Lower lobe of right lung (tissue), 2 donors: ENCODE measurements at regions not wholly inside any gene's neighbourhood (a gene's known extent, or its start where the extent isn't known, plus 50 kb on each side); places are given as distances from the start of the nearest gene placed in this dataset.

Source experiments
- ATAC-seq, 2 donors: fragments of 200-7000 bp; cut with Tn5 transposase; one replicate each; pipeline ENCODE4 v1.9.1; 2020 to 2022; ENCODE audit warnings: mild to moderate bottlenecking in 2 of 2, moderate library complexity in 2 of 2
- DNase-seq: peaks from one replicate; pipeline ENCODE4 v3.0.0-alpha.2; 2020
- H3K27ac ChIP-seq: fragments of 200-600 bp; one replicate; pipeline ENCODE4 v1.8.0; 2022
- H3K27me3 ChIP-seq: fragments of 200-600 bp; one replicate; pipeline ENCODE4 v1.8.0; 2022; ENCODE audit warnings: low read depth
- H3K36me3 ChIP-seq: fragments of 200-600 bp; one replicate; pipeline ENCODE4 v1.8.0; 2022; ENCODE audit warnings: mild to moderate bottlenecking
- H3K4me1 ChIP-seq: fragments of 200-600 bp; one replicate; pipeline ENCODE4 v1.8.0; 2022
- H3K4me3 ChIP-seq: fragments of 200-600 bp; one replicate; pipeline ENCODE4 v1.8.0; 2022; ENCODE audit warnings: mild to moderate bottlenecking
- H3K9me3 ChIP-seq: fragments of 200-600 bp; one replicate; pipeline ENCODE4 v1.8.0; 2022
- CTCF ChIP-seq: fragments of 200-600 bp; IDR thresholded peaks from one replicate; pipeline ENCODE4 v1.8.0; 2022; ENCODE audit warnings: antibody characterized with exemption, mild to moderate bottlenecking
- intact Hi-C: fragments of 100-400 bp; cut with DNase I; formaldehyde crosslinking; loops from one replicate; pipeline ENCODE4 v1.11.0; 2022
- donor health status: DM: no; HTN: yes; CAD: no; lungs with severe emphysema.

- no peak overlapping the region for H3K4me3 ChIP-seq
- no peak for TF ChIP-seq CTCF
- H3K9me3 ChIP-seq: no peaks in the 10 kb centered on the region
- no peaks in the 10 kb centered on the region for H3K36me3 ChIP-seq
- ATAC-seq: no peak
- peaks cover 6% of the 10 kb centered on the region for H3K4me1 ChIP-seq
- no peak overlapping the region for H3K27ac ChIP-seq
- no peaks in the 10 kb centered on the region for H3K27me3 ChIP-seq
- DNase-seq: no peak
- intact Hi-C loops: no loop called here
Observed at GRCh38 chr5:143574236-143574635, 170.8 kb upstream of the NR3C1 start.

- no peaks in the 10 kb centered on the region for H3K27me3 ChIP-seq
- ATAC-seq (no peak), DNase-seq (no peak)
- no peaks in the 10 kb centered on the region for H3K36me3 ChIP-seq
- no peak for TF ChIP-seq CTCF
- H3K27ac ChIP-seq: no peak overlapping the region
- H3K4me3 ChIP-seq: no peak overlapping the region
- intact Hi-C loops: no loop called here
- no peaks in the 10 kb centered on the region for H3K9me3 ChIP-seq
- peaks cover 10% of the 10 kb centered on the region for H3K4me1 ChIP-seq
Observed at GRCh38 chr5:143573568-143574170, 170.2 kb upstream of the NR3C1 start.

GRCh38 chr5:143572671-143573070 lies 169.2 kb upstream of the NR3C1 start:
- no peak for TF ChIP-seq CTCF
- Histone ChIP-seq H3K36me3 (no peaks in the 10 kb centered on the region), H3K4me3 (no peak overlapping the region), H3K4me1 (peaks cover 10% of the 10 kb centered on the region), H3K9me3 (no peaks in the 10 kb centered on the region), H3K27ac (no peak overlapping the region), H3K27me3 (no peaks in the 10 kb centered on the region)
- intact Hi-C loops: no loop called here
- no peak for ATAC-seq
- no peak for DNase-seq

- ATAC-seq (no peak), DNase-seq (no peak)
- H3K9me3 ChIP-seq: no peaks in the 10 kb centered on the region
- intact Hi-C loops: no loop called here
- no peak overlapping the region for H3K4me3 ChIP-seq
- TF ChIP-seq CTCF: no peak
- no peak overlapping the region for H3K27ac ChIP-seq
- H3K4me1 ChIP-seq: peaks cover 5% of the 10 kb centered on the region
- no peaks in the 10 kb centered on the region for H3K36me3 ChIP-seq
- no peaks in the 10 kb centered on the region for H3K27me3 ChIP-seq
Observed at GRCh38 chr5:143571642-143572624, 168.4 kb upstream of the NR3C1 start.

- DNase-seq (no peak), ATAC-seq (no peak)
- peaks cover 4% of the 10 kb centered on the region for H3K4me1 ChIP-seq
- intact Hi-C loops: no loop called here
- H3K27me3 ChIP-seq: no peaks in the 10 kb centered on the region
- no peaks in the 10 kb centered on the region for H3K9me3 ChIP-seq
- TF ChIP-seq CTCF: no peak
- H3K4me3 ChIP-seq: no peak overlapping the region
- H3K36me3 ChIP-seq: no peaks in the 10 kb centered on the region
- H3K27ac ChIP-seq: no peak overlapping the region
Observed at GRCh38 chr5:143570989-143571388, 167.5 kb upstream of the NR3C1 start.
